ENCODE measurements at regions not wholly inside any gene's neighbourhood (a gene's known extent, or its start where the extent isn't known, plus 50 kb on each side); places are given as distances from the start of the nearest gene placed in this dataset.

DNA sequence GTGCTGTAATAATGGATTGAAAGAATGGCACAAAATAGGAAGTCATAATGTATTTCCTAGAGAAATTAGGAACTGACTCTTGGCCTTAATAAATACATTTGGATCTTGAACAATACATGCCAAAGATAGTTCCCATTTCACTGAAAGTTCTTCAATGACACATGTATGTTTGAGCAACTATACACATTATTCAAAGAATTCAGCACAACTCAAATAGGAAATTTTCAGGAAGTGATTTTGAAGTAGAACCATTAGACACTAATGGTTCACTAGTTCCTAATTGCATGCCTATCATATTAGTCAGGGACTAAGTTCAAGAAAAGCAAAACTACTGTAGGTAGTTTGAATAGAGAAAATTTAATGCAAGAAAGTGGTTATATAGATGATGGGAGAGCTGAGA is 404.7 kb downstream of the LMO4 start:
- TF ChIP-seq, protein P1, sequence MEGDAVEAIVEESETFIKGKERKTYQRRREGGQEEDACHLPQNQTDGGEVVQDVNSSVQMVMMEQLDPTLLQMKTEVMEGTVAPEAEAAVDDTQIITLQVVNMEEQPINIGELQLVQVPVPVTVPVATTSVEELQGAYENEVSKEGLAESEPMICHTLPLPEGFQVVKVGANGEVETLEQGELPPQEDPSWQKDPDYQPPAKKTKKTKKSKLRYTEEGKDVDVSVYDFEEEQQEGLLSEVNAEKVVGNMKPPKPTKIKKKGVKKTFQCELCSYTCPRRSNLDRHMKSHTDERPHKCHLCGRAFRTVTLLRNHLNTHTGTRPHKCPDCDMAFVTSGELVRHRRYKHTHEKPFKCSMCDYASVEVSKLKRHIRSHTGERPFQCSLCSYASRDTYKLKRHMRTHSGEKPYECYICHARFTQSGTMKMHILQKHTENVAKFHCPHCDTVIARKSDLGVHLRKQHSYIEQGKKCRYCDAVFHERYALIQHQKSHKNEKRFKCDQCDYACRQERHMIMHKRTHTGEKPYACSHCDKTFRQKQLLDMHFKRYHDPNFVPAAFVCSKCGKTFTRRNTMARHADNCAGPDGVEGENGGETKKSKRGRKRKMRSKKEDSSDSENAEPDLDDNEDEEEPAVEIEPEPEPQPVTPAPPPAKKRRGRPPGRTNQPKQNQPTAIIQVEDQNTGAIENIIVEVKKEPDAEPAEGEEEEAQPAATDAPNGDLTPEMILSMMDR (conservative IDR thresholded peaks at IDR 0.05): no peak
- TF ChIP-seq ZFX (IDR thresholded peaks at IDR 0.05): no peak

All from C4-2B (cell line).